ENCODE measurements at regions not wholly inside any gene's neighbourhood (a gene's known extent, or its start where the extent isn't known, plus 50 kb on each side); places are given as distances from the start of the nearest gene placed in this dataset.
"Not testable (repeated sequence)": the region's sequence is repeated elsewhere in the genome, so short reads cannot be mapped to it uniquely, and the experiment has no call there.

DNA sequence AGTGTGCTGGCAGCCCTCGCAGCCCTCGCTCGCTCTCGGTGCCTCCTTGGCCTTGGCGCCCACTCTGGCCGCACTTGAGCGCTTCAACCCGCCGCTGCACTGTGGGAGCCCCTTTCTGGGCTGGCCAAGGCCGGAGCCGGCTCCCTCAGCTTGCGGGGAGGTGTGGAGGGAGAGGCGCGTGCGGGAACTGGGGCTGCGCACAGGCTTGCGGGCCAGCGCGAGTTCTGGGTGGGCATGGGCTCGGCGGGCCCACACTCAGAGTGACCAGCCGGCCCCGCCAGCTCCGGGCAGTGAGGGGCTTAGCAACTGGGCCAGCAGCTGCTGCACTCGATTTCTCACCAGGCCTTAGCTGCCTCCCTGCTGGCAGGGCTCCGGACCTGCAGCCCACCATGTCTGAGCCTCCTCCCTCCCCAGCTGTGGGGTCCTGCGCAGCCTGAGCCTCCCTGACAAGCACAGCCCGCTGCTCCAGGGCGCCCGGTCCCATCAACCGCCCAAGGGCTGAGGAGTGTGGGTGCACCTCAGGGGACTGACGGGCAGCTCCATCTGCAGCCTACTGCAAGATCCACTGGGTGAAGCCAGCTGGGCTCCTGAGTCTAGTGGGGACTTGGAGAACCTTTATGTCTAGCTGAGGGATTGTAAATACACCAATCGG lies 786.0 kb upstream of the SORCS1 start:
- DNase-seq = not testable (repeated sequence)

GRCh38 chr10:107942826-107943225 lies 778.3 kb upstream of the SORCS1 start:
- no peak for DNase-seq

GRCh38 chr10:107933076-107933475 lies 768.6 kb upstream of the SORCS1 start:
- no peak for DNase-seq

- DNase-seq = no peak
Measured at GRCh38 chr10:107931808-107932207, 767.3 kb upstream of the SORCS1 start.

GRCh38 chr10:107930037-107930436 lies 765.5 kb upstream of the SORCS1 start:
- DNase-seq = no peak

- DNase-seq = no peak
Measured at GRCh38 chr10:107924458-107924857, 760.0 kb upstream of the SORCS1 start.

DNA sequence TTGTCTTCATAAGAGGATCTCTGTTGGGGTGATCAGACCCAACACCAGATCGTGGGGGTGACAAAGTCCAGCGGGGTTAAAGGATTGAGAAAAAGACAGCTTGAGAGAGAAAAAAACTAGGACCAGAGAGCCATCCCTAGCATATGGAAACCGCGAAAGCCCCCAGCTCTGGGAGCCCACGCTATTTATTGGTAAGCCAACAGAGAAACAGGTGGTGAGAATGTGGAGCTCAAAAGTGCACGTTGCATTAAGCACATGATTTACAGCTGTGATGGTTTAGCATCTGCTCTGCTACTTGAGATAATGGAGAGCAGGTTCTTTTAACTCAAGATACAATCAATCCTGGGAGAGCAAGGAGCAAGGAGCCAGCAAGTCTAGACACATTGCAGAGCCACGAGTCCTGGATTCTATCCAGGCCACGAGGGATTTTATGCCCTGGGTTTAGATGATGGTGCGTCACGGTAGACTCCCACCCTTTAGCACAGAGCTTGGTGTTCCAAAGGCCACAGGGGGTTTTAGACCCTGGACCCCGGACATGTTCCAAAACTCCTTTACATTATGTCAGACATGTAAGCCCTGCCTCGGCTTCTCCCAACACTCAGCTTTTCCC lies 755.2 kb upstream of the SORCS1 start:
- DNase-seq = no peak

- no peak for DNase-seq
Measured at GRCh38 chr10:107918171-107918570, 753.7 kb upstream of the SORCS1 start.

GRCh38 chr10:107915215-107915610 lies 750.7 kb upstream of the SORCS1 start:
- DNase-seq = no peak

GRCh38 chr10:107914450-107915214 lies 750.1 kb upstream of the SORCS1 start:
- peak in 1 of 2 experiments; percentile 0 for DNase-seq

DNA sequence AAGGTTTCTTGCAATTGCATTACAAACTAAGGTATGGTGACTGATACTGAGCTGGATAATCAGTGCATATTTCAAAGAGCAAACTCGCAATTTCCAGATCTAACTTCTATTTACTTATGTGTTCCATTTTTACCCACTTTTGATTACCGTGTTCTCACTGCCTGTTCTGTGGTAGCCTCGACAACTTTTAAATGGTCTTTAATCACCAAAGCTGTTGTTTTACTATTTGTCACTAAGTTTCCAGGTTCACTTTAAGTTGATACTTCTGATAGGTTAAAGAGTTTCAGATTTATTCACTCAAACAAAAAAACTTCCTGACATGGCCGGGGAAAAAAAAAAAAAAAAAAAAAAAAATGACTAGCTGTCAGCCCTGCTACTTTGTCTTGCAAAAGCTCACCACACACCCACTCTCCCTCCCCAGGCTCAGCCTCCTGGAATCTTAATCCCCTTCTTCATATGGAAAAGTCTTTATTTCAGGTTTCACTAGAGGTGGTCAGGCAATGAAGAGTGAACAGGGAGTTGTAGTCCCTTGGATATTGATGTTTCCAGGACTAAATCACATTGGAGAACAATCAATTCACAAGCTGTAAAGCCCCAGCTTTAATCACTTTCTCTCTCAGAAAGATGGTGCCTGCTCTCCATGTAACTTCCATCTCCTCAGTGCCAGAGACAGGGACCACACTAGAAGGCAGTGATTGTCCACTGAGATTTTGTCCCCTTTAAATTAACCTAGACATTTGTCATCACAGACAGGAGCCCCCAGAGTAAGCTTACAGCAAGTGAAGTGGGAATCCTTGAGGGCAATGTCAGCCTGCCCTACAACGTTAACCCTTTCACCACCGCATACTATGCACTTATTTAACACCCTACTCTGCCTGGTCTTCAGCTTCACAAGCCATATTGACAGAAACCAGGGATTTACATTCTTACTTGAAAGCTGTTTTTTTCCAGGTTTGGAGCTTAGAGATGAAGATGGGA lies 749.1 kb upstream of the SORCS1 start:
- no peak for DNase-seq

DNA sequence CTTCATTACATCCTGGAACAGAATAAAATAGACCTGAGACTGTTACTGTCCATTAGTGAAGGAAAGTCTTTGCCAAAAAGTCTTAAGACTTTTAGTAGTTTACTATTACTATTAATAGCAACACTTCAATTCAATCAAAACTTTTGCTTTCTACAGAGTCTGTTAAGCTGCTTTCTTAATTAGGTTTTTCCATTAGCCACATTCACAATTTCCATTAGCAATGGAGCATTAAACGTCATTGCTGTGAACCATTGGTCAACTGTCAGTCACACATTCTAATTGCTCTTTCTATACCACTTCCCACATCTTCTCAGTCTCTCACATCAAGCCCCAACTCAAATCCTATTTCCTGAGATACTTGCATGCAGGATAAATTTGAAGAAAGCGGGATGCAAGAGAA lies 736.6 kb upstream of the SORCS1 start:
- no peak for DNase-seq

- DNase-seq = no peak
Measured at GRCh38 chr10:107900131-107900530, 735.6 kb upstream of the SORCS1 start.

GRCh38 chr10:107899502-107900062 lies 735.1 kb upstream of the SORCS1 start:
- no peak for DNase-seq

DNA sequence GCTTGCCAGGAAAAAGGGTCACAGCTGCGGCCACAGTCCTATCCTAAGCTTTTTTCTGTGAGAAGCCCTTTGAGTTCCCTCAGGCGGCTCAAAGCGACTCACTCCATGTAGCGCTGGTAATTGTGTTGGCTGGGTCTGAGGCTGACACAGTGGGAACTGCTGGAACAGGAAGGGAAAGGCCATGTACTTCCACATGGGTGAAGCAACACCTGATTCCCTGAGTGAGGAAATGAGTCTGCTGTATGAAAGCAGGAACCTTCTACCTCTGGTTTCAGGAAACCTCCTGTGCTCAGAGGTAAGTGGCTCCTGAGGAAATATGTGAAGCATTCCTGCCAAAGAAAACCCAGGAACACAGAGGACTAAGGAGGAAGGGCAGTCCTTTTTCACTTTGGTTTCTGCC lies 734.6 kb upstream of the SORCS1 start:
- no peak for DNase-seq

GRCh38 chr10:107898392-107898791 lies 733.9 kb upstream of the SORCS1 start:
- no peak for DNase-seq

DNA sequence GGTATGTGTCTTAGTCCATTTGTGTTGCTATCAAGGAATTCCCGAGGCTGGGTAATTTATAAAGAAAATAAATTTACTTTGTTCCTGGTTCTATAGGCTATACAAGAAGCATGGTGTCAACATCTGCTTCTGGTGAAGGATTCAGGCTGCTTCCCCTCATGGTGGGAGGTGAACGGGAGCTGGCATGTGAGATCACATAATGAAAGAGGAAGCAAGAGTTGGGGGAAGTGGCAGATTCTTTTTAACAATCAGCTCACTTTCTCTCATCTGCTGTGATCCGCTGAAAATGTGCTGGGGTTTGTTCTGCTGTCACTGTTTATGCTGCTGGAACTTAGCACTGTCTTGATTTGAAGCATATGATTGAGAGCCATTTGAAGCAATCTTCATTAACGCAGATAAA lies 730.0 kb upstream of the SORCS1 start:
- DNase-seq = no peak

DNA sequence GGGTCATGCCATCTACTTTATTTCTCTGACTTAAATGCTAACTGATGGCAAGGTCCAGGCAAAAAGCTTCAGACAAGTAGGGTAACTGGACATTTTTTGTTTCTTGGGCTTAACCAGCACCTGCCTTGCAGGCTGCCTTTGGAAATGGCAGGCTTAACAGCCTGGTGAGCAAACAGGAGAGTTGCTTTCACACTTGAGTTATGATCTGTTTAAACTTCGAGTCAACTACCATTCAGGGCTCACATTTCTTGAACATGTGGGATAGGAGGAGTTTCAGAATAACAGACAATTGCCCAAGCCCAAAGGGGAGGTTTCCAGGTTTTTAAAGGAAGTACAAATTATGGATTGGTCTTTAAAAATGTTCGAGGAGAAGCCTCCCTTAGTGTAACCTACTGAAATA lies 724.6 kb upstream of the SORCS1 start:
- no peak for DNase-seq

GRCh38 chr10:107880185-107880584 lies 715.7 kb upstream of the SORCS1 start:
- DNase-seq = no peak

DNA sequence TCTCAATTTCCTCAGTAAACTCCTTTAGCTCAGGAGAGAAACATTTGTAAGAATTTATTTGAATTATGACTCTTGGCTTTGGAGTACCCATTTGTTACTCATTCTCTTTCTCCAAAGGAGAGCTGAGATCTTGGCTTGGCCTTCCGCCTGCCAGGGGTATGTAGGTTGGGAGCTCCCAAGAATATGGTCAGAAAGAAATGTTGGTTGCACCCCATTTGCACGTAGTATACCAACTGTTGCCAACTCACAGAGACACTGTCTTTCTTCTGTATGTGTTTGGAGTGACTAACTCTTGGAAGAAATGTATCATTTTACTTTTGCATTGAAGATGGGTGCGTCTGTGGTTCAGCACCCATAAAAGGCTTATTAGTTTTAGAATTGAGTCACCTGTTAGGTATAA lies 708.5 kb upstream of the SORCS1 start:
- no peak for DNase-seq

- no peak for DNase-seq
Measured at GRCh38 chr10:107865691-107866090, 701.2 kb upstream of the SORCS1 start.

GRCh38 chr10:107859065-107859464 lies 694.6 kb upstream of the SORCS1 start:
- no peak for DNase-seq

DNA sequence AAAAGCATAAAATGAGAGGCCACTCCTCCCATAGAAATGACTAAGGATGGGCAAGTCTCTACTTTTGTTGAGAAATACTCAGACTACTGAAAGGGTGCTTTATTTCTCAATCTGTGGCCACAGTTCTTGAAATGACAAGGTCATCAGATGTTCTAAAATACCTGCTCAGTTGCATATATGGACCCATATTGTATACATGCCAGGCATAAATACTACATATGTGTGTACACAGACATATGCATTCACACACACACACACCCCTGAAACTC lies 691.5 kb upstream of the SORCS1 start:
- DNase-seq = no peak

Measured in NCI-H1930 (cell line).